HepG2 (cell line): ENCODE measurements at regions not wholly inside any gene's neighbourhood (a gene's known extent, or its start where the extent isn't known, plus 50 kb on each side); places are given as distances from the start of the nearest gene placed in this dataset.

Experiments
- ETV5 ChIP-seq: IDR thresholded peaks from 2 replicates; pipeline ENCODE4 v1.6.1; 2018; ENCODE audit warnings: missing biosample characterization, missing genetic modification reagents, inconsistent platforms, borderline replicate concordance
- FOXP4 ChIP-seq: sonication (generic); formaldehyde crosslinking; IDR thresholded peaks from 2 replicates; pipeline ENCODE4 v1.4.0; 2020; ENCODE audit warnings: missing genetic modification reagents
- GATAD1 ChIP-seq: IDR thresholded peaks from 2 replicates; pipeline ENCODE4 v1.6.1; 2016; ENCODE audit warnings: missing genetic modification reagents, missing compliant biosample characterization
- HOXA3 ChIP-seq: sonication (generic); formaldehyde crosslinking; IDR thresholded peaks from 2 replicates; pipeline ENCODE4 v1.5.0; 2020; ENCODE audit warnings: missing genetic modification reagents
- IKZF1 ChIP-seq: fragments of 450-650 bp; IDR thresholded peaks from 2 replicates; pipeline ENCODE4 v1.7.1; 2016
- IRX3 ChIP-seq: sonication (generic); formaldehyde crosslinking; IDR thresholded peaks from 2 replicates; pipeline ENCODE4 v1.8.1; 2023; ENCODE audit warnings: mild to moderate bottlenecking, low read depth, missing genetic modification reagents, borderline replicate concordance
- KDM5A ChIP-seq: fragments of 200-600 bp; sonication (generic); IDR thresholded peaks from 2 replicates; pipeline ENCODE4 v1.7.0; 2018; ENCODE audit warnings: antibody characterized with exemption, mild to moderate bottlenecking, low read length, borderline replicate concordance
- RERE ChIP-seq: IDR thresholded peaks from 2 replicates; pipeline ENCODE4 v1.6.1; 2016; ENCODE audit warnings: low read depth, missing genetic modification reagents, missing compliant biosample characterization
- RNF219 ChIP-seq: sonication (generic); formaldehyde crosslinking; IDR thresholded peaks from 2 replicates; pipeline ENCODE4 v1.5.0; 2020; ENCODE audit warnings: mild to moderate bottlenecking, missing genetic modification reagents
- SMAD9 ChIP-seq: sonication (generic); formaldehyde crosslinking; IDR thresholded peaks from 2 replicates; pipeline ENCODE4 v1.5.1; 2020; ENCODE audit warnings: mild to moderate bottlenecking, missing genetic modification reagents
- TOE1 ChIP-seq: sonication (generic); formaldehyde crosslinking; IDR thresholded peaks from 2 replicates; pipeline ENCODE4 v1.4.0; 2020; ENCODE audit warnings: mild to moderate bottlenecking, missing genetic modification reagents
- ZNF446 ChIP-seq: sonication (generic); formaldehyde crosslinking; IDR thresholded peaks from 2 replicates; pipeline ENCODE4 v1.5.0; 2020; ENCODE audit warnings: mild to moderate bottlenecking, missing genetic modification reagents
- ZNF660 ChIP-seq: sonication (generic); formaldehyde crosslinking; IDR thresholded peaks from 2 replicates; pipeline ENCODE4 v1.5.1; 2020; ENCODE audit warnings: mild to moderate bottlenecking, low read depth, missing genetic modification reagents, borderline replicate concordance
- ZNF800 ChIP-seq: sonication (generic); formaldehyde crosslinking; IDR thresholded peaks from 2 replicates; pipeline ENCODE4 v1.4.0; 2020; ENCODE audit warnings: missing genetic modification reagents
- ZUFSP ChIP-seq: sonication (generic); formaldehyde crosslinking; IDR thresholded peaks from 2 replicates; pipeline ENCODE4 v1.9.0; 2021; ENCODE audit warnings: missing genetic modification reagents, mild to moderate bottlenecking, borderline replicate concordance

GRCh38 chr3:76972624-76973296 is 67.1 kb upstream of the ROBO2 start (continued):
- TF ChIP-seq RERE (CRISPR knock-in tag) (0 out of 2 replicates have a peak, but pooled peaks have one; percentile 42), TOE1 (CRISPR knock-in tag) (no peak; the same call in 1 of the 2 replicates), GATAD1 (CRISPR knock-in tag) (no peak), ZUFSP (CRISPR knock-in tag) (no peak), IKZF1 (no peak), ZNF660 (CRISPR knock-in tag) (no peak), HOXA3 (CRISPR knock-in tag) (0 out of 2 replicates have a peak, but pooled peaks have one; percentile 55), FOXP4 (CRISPR knock-in tag) (peak; percentile 88), ZNF800 (CRISPR knock-in tag) (no peak), ZNF446 (CRISPR knock-in tag) (no peak), ETV5 (CRISPR knock-in tag) (no peak), IRX3 (no peak), RNF219 (CRISPR knock-in tag) (no peak), SMAD9 (no peak), KDM5A (no peak)
